ENCODE measurements at regions not wholly inside any gene's neighbourhood (a gene's known extent, or its start where the extent isn't known, plus 50 kb on each side); places are given as distances from the start of the nearest gene placed in this dataset.

GRCh38 chr5:165321912-165322311 lies 1816.5 kb downstream of the MAT2B start:
- H3K4me1 ChIP-seq (ENCODE audit: low read depth) = peaks cover 3% of the 10 kb centered on the region
- H3K4me3 ChIP-seq = no peak overlapping the region
- no peaks in the 10 kb centered on the region for H3K9me3 ChIP-seq (ENCODE audit: low read depth)
- peak in 1 of 2 donors; percentile 57 for DNase-seq (ENCODE audit: low read depth in 1 of 2, low spot score in 1 of 2)
- H3K27ac ChIP-seq = no peak overlapping the region
- no peak for TF ChIP-seq CTCF (IDR thresholded peaks at IDR 0.05; ENCODE audit: low read depth, low read length)
- no peaks in the 10 kb centered on the region for H3K27me3 ChIP-seq
- no peaks in the 10 kb centered on the region for H3K36me3 ChIP-seq

GRCh38 chr5:165325221-165325620 lies 1819.8 kb downstream of the MAT2B start:
- Histone ChIP-seq H3K4me3 (no peak overlapping the region), H3K9me3 (ENCODE audit: low read depth) (no peaks in the 10 kb centered on the region), H3K36me3 (no peaks in the 10 kb centered on the region), H3K27ac (no peak overlapping the region), H3K4me1 (ENCODE audit: low read depth) (peaks cover 3% of the 10 kb centered on the region), H3K27me3 (no peaks in the 10 kb centered on the region)
- no peak for TF ChIP-seq CTCF (IDR thresholded peaks at IDR 0.05; ENCODE audit: low read depth, low read length)
- peak in 1 of 2 donors; percentile 60 for DNase-seq (ENCODE audit: low read depth in 1 of 2, low spot score in 1 of 2)

- no peak overlapping the region for H3K27ac ChIP-seq
- no peak for TF ChIP-seq CTCF (IDR thresholded peaks at IDR 0.05; ENCODE audit: low read depth, low read length)
- no peaks in the 10 kb centered on the region for H3K27me3 ChIP-seq
- H3K9me3 ChIP-seq (ENCODE audit: low read depth) = no peaks in the 10 kb centered on the region
- H3K36me3 ChIP-seq = no peaks in the 10 kb centered on the region
- H3K4me3 ChIP-seq = no peak overlapping the region
- no peak for DNase-seq (ENCODE audit: low read depth in 1 of 2, low spot score in 1 of 2)
- H3K4me1 ChIP-seq (ENCODE audit: low read depth) = peaks cover 3% of the 10 kb centered on the region
These were observed 1822.2 kb downstream of the MAT2B start for GRCh38 chr5:165327631-165328030.

GRCh38 chr5:165328846-165329245 lies 1823.4 kb downstream of the MAT2B start:
- TF ChIP-seq CTCF (IDR thresholded peaks at IDR 0.05; ENCODE audit: low read depth, low read length) = no peak
- H3K27me3 ChIP-seq = no peaks in the 10 kb centered on the region
- peaks cover 3% of the 10 kb centered on the region for H3K4me1 ChIP-seq (ENCODE audit: low read depth)
- no peaks in the 10 kb centered on the region for H3K36me3 ChIP-seq
- peak in 1 of 2 donors; percentile 7 for DNase-seq (ENCODE audit: low read depth in 1 of 2, low spot score in 1 of 2)
- H3K27ac ChIP-seq = no peak overlapping the region
- H3K4me3 ChIP-seq = no peak overlapping the region
- H3K9me3 ChIP-seq (ENCODE audit: low read depth) = no peaks in the 10 kb centered on the region

- H3K4me3 ChIP-seq = no peak overlapping the region
- no peaks in the 10 kb centered on the region for H3K9me3 ChIP-seq (ENCODE audit: low read depth)
- no peaks in the 10 kb centered on the region for H3K36me3 ChIP-seq
- DNase-seq (ENCODE audit: low read depth in 1 of 2, low spot score in 1 of 2) = peak in 1 of 2 donors; percentile 5
- TF ChIP-seq CTCF (IDR thresholded peaks at IDR 0.05; ENCODE audit: low read depth, low read length) = no peak
- no peak overlapping the region for H3K27ac ChIP-seq
- no peaks in the 10 kb centered on the region for H3K4me1 ChIP-seq (ENCODE audit: low read depth)
- H3K27me3 ChIP-seq = no peaks in the 10 kb centered on the region
These were observed 1828.2 kb downstream of the MAT2B start for GRCh38 chr5:165333623-165334022.

GRCh38 chr5:165334201-165334600 lies 1828.8 kb downstream of the MAT2B start:
- Histone ChIP-seq H3K9me3 (ENCODE audit: low read depth) (no peaks in the 10 kb centered on the region), H3K4me1 (ENCODE audit: low read depth) (no peaks in the 10 kb centered on the region), H3K4me3 (no peak overlapping the region), H3K27ac (no peak overlapping the region), H3K27me3 (no peaks in the 10 kb centered on the region), H3K36me3 (no peaks in the 10 kb centered on the region)
- no peak for TF ChIP-seq CTCF (IDR thresholded peaks at IDR 0.05; ENCODE audit: low read depth, low read length)
- DNase-seq (ENCODE audit: low read depth in 1 of 2, low spot score in 1 of 2) = peak in 1 of 2 donors; percentile 10

All from cardiac muscle cell (in vitro differentiated cells and primary cell).